GM12875 (cell line): ENCODE measurements at regions not wholly inside any gene's neighbourhood (a gene's known extent, or its start where the extent isn't known, plus 50 kb on each side); places are given as distances from the start of the nearest gene placed in this dataset.

Experiments used
- H3K4me3 ChIP-seq: one replicate; pipeline ENCODE4 v1.5.1; 2011; ENCODE audit warnings: low read depth, low read length, control low read depth
- TF ChIP-seq, protein P1 (sequence below): IDR thresholded peaks from 2 replicates; pipeline ENCODE4 v1.5.1; 2011; ENCODE audit warnings: low read depth, mild to moderate bottlenecking, control low read depth, inconsistent platforms, low read length, moderate library complexity, borderline replicate concordance; ENCODE audit not compliant: insufficient read depth

DNA sequence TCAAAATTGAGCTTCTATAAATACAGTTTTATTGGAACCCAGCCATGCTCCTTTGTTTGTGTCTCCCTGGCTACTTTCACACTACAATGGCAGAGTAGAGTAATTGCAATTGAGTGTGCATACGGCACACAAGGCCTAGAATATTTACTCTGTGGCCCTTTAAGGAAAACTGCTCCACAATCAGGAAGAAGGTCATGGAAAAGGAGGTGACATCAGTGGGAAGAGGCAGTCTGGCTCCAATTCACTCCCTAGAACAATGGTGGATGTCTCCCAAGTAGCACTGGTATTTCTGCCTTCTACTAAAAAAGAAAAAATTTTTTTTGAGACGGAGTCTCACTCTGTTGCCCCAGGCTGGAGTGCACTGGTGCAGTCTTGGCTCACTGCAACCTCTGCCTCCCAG lies 51.3 kb downstream of the KRTAP19-8 start:
- TF ChIP-seq, protein P1, sequence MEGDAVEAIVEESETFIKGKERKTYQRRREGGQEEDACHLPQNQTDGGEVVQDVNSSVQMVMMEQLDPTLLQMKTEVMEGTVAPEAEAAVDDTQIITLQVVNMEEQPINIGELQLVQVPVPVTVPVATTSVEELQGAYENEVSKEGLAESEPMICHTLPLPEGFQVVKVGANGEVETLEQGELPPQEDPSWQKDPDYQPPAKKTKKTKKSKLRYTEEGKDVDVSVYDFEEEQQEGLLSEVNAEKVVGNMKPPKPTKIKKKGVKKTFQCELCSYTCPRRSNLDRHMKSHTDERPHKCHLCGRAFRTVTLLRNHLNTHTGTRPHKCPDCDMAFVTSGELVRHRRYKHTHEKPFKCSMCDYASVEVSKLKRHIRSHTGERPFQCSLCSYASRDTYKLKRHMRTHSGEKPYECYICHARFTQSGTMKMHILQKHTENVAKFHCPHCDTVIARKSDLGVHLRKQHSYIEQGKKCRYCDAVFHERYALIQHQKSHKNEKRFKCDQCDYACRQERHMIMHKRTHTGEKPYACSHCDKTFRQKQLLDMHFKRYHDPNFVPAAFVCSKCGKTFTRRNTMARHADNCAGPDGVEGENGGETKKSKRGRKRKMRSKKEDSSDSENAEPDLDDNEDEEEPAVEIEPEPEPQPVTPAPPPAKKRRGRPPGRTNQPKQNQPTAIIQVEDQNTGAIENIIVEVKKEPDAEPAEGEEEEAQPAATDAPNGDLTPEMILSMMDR: no peak
- H3K4me3 ChIP-seq: no peak overlapping the region

- TF ChIP-seq, protein P1: no peak
These were observed 53.4 kb downstream of the KRTAP19-8 start for GRCh38 chr21:30984889-30985288.

GRCh38 chr21:30981403-30981802 lies 56.9 kb downstream of the KRTAP19-8 start:
- TF ChIP-seq, protein P1: no peak
- H3K4me3 ChIP-seq: no peak overlapping the region

More at GRCh38 chr21:30984889-30985288, 53.4 kb downstream of the KRTAP19-8 start:
- no peak overlapping the region for H3K4me3 ChIP-seq

GRCh38 chr21:30979054-30979453 lies 59.2 kb downstream of the KRTAP19-8 start:
- H3K4me3 ChIP-seq: no peak overlapping the region
- TF ChIP-seq, protein P1: no peak

DNA sequence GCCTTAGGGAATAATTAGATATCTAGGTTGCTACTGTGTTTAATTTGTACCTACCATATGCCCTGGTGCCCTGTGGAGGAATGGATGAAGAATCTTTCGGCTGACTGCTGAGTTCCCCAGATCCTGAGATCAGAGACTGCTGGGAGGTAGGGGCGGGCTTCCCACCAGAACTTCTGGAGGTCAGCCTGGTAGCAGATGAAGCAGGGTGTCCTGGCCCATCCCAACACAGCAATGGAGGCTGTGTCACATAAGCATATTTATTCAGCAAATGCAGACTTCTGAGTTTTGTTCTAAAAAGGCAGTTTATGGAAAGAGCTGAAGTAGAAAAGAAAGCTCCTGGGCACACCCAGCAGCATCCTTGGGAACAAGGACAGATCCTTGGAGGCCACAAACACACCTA lies 74.0 kb downstream of the KRTAP19-8 start:
- no peak overlapping the region for H3K4me3 ChIP-seq
- TF ChIP-seq, protein P1: no peak

DNA sequence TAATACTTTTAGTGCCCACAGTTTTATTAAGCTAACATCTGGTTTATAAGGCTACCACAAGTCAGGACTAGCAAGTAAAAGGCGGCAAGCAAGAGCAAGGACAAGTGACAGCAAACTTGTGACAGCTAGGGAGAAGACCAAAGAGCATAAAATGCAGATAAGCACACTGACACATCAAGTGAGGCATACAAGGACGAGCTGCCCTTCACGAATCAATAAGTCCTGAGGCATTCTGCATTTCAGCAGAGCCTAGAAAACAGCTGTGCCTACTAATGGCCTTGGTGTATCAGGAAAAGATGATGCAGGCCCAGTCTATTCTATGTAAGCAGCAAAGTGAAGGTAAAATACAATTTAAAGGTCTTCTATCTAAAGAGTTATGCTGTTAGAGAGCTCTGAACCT lies 74.8 kb downstream of the KRTAP19-8 start:
- TF ChIP-seq, protein P1: no peak
- H3K4me3 ChIP-seq: no peak overlapping the region

- no peak overlapping the region for H3K4me3 ChIP-seq
- TF ChIP-seq, protein P1: no peak
These were observed 76.3 kb downstream of the KRTAP19-8 start for GRCh38 chr21:30962013-30962412.
